ENCODE measurements at regions not wholly inside any gene's neighbourhood (a gene's known extent, or its start where the extent isn't known, plus 50 kb on each side); places are given as distances from the start of the nearest gene placed in this dataset.

DNA sequence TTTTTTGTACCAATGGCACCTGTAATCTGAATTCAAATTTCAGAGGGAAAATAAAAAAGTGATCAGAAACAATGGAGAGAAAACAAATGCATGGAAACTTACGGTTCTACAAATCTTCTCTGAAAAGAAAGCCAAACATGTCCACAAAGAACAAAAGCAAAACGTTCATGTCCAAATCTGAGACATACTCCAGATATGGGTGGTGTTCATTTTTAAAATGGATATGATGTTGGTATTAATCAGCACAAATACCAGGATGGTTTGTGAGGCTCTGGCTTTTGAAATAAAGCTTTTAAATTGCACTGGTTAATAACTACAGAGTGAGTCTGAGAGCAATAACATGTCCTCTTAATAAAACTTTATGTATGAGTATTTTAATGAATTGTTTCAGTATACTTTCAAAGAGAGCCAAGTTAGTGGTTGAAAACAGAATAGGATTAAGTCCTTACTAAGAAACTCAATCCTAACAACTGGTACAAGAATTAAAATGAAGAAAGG is 366.4 kb downstream of the INHBA start:
- no peak for DNase-seq

DNA sequence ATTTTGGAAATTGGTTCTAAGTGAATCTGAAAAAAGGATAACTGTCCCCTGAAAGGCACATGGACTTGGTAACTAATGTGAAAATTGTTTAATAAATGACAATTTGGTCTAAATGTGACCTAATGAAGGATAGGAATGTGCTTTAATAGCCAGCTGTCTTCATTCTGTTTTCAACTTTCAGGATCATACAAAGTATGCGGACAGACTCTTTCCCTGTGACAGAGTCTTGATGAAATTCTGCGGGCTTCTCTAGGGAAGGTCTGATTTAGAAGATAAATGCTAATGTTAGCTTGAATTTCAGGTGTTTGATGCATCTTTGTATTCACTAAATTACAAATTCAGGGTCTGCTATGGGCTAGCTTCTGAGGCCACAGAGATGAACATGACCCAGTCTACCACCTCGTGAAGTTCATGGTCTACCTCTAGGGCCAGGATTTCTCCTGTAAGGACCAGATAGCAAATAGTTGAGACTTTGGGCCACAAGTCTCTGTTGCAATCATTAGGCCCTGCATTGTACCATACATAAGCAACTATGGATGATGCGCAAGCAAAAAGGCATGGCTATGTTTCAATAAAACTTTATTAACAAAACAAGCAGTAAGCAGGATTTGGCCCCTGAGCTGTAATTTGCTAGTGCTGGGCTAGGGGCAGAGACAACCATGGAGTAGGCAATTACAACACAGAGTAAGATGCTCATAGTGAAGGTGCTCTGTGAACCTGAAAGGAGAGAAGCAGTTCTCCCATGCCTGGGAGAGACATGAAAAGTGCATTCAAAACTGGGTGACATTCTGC is 368.6 kb downstream of the INHBA start:
- no peak for DNase-seq

DNA sequence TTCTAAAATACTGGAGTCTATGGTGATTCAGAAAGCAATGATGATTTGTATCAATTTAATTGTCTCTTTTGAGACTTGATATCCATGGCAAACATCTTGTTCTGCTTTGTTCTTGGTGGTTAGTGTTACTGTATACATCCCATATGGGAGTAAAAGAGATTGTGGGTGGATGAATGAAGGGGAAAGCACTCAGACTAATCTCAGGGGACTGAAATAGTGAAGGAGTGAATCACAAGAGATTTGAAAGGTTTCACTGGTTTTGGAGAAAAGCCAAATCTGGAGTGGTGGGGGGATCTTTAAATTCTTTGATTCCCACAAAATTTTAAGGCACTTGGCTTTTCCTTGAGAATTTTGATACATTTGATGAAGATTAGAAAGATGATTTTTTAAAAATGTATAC is 369.4 kb downstream of the INHBA start:
- no peak for DNase-seq

DNA sequence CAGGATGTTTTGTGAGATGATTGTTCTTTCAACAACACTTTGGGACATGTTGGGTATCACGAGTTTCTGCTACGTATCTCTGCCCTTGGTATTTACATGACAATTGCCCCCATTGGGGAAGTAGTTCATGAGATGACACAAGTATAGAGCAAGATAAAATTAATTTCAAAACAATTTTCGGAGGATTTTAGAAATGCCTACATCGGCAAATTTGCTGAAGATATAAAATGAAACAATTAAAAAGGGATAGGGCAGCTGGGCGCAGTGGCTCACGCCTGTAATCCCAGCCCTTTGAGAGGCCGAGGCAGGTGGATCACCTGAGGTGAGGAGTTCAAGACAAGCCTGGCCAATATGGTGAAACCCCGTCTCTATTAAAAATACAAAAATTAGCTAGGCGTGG is 371.7 kb downstream of the INHBA start:
- no peak for DNase-seq

DNA sequence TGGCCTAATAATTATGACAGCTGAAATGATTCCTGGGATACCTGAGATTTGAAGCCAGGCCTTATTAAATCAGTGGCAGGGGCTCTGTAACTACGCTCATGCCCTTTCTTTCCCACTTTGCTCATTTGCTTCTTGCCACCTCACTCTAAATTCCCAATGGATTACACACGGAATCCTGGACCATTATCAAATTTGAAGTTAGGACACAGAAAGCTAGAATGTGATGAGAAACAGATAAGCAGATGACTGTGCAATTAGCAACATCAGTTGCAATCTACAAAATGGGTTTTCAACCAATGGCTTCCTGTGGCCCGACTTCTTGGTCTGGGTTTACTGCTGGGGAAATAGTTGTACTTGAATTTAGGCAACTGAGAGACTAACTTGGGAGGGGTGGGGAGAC is 374.3 kb downstream of the INHBA start:
- DNase-seq, result no peak

DNA sequence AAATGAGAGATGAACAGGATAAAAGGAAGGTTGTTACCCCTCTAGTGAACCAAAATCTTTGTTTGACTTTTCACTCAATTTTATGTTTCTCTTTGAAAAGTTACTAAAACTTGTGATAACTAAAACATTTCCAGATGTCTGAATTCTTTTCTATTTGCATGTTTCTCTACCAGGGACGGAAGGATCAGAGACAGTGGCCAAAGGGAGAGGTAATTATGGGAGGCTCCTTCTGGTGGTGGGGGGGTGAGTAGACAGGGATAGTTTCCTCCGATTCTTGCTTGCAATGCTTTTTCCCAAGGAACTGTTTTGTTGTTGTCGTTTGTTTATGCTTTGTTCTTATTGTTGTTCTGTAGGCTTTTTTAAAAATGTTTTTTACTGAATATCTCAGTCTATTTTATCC is 374.8 kb downstream of the INHBA start:
- no peak for DNase-seq

DNA sequence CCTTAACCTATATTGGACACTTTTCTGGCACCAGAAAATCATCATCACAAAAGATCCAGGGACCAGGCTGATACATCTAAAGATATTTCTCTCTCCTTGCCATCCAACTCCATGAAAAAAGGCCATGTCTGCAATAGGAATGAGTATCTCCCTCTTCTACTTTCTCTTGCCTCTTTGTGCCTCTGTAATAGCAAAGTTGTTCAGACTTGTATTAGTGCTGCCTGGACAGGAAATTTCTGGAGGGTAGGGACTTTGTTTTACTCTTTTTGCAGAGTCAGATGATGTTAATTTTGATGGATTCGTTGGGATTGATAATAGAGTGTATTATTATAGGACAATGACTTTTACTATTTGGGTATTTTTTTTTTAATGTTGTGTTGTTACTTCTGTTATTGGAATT is 376.3 kb downstream of the INHBA start:
- DNase-seq, result no peak

DNA sequence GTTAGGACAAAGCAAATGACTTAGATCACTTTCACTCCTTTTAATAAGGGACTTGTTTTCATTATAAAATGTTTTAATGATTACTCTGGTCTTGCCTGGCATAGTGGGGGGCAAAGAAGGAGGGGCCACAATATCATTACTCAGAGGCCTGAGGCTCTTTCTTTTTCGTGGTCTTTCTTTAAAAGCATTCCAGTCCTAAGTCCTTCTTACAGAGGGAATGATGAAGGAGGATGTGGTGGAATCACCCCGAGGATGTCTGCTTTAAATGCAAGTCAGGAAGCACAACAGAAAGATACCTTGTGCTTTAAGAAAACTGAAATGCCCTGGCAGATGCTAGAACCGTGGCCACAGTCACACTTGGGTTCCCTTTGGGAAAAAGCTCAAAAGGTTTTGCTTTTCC is 379.1 kb downstream of the INHBA start:
- DNase-seq, result no peak

DNA sequence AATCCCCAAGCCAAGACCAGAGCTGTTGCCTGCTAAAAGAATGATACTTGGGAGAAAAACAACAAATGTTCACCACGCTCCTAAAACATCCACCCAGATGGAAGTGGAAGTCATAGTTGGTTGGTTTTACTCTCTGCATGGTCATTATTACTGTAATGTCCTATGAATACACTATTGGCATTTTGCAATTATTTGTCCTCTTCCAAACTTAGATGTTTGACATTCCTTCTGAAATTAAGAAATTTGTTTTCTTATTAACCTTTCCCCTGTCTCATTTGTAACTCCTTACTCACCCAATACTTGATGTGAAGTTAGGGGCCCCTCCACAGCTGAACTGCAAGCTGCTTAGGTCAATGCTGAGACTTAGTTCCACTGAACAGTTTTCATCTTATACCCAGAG is 383.3 kb downstream of the INHBA start:
- no peak for DNase-seq

DNA sequence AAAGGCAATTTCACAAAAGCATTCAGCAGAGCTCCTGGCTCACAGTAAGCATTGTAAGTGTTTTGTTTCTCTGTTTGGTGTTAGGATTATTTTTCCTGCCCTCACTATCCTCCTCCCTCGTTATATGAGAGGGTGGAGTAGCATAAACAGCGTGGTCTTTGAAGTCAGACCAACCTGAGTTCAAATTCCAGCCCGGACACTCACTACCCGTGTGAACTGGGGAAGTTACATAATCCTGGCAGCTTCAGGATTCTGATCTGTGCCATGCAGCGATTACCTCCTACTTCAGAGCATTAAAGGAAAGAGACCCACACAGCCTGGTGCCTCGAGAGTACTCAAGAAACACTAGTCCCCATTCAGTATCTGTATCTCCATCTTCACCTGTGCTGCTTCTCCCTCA is 386.5 kb downstream of the INHBA start:
- DNase-seq, result no peak

DNA sequence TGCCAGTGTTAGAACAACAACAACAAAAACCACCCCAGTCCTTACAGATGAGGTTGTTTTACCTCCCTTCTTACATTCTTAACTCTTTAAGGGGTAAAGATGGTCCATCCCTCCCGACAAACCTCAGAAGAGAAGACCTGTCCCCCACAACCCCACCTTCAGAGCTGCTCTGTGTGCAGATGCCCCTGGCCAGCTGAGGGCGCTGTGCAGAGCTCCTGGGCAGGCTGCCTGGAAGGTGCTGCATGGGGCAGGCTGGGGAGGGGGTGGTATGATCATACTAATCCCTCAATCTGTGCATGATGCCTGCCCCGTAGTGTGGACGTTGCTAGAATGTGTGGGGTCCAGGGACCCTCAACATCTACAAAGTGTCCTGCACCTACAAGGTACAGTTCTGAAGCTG is 387.1 kb downstream of the INHBA start:
- no peak for DNase-seq

DNA sequence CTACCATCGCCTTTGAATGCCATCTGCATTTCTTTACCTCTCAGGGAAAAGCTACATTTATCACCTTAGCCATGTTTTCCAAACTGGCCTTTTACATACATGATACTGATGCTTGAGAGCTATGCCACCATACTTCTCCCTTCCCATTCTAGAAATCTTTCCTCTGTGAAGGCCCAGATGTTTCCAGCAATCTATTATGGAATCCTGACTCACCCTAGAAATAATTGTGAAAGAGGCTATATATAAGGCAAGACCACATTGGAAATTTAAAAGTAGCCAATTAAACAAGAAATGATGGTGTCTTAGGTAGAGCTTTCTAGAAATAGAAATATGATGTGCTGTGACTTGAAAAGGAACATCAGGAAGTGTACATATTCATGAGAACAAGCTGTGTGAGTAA is 389.7 kb downstream of the INHBA start:
- DNase-seq, result no peak

DNA sequence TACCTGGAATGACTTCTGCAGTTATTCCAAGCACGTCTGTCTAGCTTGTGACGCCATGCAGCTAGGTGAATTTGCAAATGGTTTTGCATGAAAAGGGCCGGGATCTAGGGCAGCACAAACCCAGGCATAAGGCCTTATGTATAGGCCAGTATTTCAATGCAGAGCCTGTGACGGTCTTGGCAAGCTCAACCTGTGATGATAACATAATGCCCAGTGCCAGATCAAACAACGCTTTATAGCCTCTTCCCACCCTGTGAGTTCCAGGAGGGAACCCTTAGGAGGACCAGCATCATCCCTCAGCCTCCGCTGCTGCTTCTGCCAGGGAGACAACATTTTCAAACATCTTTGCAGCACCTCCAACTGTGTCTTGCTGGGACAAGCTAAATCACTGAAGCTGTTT is 390.7 kb downstream of the INHBA start:
- no peak for DNase-seq

DNA sequence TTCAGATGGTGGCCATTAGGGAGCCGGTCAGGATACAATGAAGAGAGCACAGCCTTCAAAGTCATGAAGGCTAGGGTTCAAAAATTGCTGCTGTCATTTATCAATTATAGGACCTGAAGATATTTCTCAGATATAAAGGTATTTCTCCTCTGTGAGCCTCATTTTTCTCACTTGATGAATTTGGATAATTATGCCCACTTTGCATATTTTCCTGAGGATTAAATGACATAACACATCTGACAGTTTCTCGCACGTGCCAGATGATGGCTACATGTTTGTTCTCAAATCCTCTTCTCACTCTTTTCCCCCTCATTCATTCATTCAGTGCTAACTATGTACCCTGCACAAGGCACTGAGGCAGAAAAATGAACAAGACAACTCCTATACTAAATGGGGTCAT is 391.6 kb downstream of the INHBA start:
- DNase-seq, result no peak

DNA sequence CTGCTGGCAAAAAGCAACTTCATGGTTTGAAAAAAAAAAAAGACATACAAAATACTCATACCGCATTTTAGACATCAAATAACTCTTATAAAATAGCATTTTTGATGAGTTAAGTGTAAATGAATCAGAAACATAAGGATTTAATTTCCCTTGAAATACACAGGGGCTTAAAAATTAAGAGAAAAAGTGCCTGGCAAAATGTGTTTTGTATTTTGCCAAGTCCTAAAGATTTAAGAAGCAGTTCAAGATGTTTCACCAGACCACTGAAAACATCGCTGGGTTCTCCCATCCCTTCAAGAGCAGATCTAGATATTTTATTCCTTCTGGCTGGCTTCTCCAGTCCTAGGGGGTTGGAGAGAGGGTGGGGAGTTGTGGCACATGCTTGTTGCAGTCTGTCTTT is 396.4 kb downstream of the INHBA start:
- no peak for DNase-seq

DNA sequence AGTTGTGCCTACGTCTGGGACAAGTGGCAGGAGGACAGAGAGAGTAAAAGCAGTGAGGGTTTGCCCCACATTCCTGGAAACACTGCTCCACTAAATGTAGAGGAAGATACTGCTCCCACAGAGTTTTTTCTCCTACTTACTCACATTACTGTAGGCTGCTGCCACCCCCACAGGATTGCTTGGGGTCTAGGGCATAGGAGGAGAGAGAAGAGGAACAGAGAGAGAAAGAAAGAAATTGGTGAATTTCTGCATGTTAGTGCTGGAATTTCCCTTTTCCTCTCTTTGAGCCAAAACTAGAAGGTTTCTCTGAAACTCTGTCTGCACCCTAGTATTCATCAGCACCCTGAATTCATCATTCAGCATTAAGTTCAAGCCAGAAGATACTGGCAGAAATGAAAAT is 397.9 kb downstream of the INHBA start:
- DNase-seq, result no peak

DNA sequence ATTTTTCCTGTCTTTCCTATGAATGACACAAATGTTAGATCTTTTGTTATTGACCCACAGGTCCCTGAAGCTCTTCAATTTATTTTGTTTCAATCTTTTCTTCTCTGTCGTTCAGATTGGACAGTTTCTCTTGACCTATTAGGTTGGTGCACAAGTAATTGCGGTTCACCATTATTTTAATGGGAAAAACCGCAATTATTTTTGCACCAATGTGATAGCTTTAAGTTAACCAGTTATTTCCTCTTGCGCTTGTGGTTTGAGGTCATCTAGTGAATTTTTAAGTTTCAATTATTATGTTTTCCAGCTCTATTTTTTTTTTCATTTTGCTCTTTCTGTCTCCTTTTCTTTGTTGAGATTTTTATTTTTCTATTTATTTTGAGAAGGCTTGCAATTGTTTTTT is 399.2 kb downstream of the INHBA start:
- no peak for DNase-seq

DNA sequence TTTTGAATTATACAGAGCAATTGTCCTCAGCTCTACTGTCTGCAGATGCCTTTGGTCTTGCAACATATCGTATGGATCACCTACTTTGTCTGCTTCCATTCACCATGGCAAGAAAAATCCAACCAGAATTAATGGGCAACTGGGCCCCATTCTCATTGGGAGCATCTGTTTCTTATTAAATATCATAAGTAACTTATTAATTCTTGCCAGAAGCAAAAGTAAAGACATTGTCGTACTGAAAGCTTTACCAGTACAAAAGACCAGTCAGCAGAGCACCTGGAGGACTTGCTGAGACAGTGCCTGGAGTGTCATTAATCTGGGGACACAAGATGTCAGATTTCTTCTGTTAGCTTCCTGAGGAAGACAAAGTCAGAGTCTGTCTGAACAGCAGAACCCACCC is 404.5 kb downstream of the INHBA start:
- DNase-seq, result no peak

DNA sequence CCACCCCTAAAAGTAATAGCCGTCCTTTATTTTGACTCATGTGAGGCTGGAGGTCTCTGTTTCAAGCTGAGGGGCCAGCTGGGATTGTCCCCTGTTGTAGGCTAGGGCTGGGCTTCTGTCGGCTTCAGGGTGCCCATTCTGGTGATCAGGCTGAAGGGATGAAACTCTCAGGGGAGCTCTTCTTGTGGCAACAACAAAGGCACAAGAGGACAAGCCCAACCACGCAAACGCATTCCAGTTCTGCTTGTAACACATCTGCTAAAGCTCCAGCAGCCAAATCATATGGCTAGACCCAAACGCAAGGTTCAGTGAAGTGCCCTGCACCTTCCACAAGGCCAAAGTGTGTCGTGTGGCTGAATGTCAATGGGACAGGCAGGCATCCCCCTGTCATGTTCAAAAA is 405.7 kb downstream of the INHBA start:
- no peak for DNase-seq

DNA sequence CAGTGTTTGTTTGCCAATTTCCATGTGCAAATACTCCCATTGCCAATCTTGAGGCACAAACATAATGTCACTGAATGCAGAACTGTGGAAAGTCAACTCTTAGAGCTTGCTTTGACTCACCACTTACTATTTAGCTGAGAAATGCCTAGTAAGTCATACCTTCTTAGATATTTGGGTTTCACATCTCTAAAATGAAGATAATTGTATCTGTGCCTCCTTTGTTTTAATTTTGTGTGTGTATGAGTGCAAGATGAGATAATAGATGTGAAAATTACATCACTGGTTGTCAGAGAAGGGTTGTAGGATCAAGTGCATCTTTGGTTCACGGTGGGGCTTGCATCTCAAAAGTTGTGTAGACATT is 407.5 kb downstream of the INHBA start:
- DNase-seq, result no peak

DNA sequence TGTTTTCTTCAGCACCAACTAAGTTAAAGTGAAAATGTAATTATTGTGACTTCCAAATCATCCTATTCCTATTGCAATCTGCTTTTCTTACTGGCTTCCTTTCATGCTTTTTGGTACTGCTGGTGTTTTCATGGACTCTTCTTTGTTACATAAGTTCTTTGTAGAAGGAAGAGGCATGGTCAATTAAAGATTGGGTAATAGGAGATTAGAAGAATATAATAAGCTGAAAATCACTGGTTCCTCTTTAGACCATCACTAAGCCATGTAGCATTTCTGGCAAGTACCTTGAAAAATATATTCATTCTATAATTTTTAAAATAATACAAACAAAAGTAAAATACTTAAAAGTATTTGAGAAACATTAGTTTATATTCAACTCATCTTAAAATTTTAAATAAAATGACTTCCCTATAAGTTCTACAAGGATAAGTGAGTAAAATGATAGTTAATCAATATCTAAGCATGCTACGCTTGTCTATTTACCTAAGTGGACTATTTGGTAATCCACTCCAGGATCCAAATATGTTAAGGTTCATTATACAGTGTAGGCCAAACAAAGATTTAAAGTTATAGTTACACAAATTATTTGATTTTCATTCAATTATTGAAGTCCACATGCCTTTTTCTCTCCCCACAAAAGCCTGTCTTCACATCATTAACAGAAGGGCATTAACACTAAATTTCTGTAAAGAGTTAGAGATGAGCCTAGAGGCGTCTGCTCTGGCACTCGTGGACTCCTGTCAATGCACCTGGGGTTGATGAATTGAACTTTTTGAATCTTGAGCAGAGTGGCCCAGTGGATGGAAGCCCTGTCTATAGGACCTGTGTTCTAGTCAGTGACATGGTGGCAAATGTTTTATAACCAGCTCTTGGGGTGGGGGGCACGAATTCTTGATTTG is 408.1 kb downstream of the INHBA start:
- DNase-seq, result no peak

DNA sequence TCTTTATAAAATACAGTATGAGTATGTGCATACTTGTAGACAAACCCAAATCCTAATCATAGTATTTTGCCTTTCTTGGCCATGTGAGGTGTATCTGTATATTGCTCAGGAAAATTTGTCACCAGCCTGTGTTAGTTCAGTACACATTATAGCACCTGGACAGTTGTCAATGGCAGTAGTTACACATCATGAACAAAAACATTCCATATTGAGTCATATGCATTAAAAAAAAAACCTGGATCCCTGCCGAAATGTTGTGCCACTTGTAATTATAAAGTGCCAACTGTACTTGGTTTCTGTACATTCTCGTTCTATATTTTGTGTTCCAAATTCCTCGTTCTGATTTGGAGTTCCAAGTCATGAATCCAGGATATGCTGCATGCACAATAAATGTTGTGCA is 410.4 kb downstream of the INHBA start:
- no peak for DNase-seq

DNA sequence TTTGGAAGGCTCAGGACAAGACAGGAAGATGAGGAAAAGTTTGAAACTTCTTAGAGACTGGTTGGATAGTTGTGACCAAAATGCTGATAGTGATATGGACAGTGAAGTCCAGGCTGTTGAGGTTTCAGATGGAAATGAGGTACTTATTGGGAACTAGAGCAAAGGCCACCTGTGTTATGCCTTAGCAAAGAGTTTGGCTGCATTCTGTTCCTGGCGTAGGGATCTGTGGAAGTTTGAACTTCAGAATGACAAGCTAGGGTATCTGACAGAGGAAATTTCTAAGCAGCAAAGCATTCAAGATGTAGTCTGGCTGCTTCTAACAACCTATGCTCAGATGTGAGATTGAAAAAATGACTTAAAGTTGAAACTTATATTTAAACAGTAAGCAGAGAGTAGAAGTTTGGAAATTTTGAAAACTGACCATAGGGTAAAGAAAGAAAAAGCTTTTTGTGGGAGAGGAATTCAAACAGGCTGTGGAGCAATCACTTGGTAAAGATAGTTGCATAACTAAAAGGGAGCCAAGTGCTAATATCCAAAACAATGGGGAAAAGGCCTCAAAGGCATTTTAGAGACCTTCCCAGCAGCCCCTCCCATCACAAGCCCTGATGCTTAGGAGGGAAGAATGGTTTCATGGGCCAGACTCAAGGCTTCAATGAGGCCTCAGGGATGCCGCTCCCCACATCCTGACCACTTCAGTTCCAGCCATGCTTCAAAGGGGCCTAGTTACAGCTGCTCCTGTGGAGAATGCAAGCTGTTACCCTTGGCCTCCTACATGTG is 415.1 kb downstream of the INHBA start:
- DNase-seq, result no peak

DNA sequence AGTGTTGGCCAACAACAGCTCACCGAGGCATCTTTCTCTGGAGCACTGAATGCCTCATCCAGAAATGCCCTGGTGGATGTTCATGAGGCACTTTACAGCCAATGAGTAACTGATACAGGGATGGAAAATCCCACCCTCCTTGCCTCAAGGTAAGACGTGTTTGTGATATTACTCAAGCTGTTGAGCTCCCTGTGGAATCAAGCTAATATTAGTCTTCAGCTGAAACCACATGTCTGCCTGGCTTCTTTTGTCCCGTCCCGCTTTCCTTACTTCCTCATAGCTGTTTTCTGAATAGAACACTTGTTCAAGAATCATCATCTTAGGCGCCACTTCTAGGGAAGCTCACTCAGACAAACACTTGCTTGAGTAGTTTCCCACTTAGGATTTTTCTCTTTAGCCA is 422.4 kb downstream of the INHBA start:
- DNase-seq, result no peak

Measured in retina (tissue), 1 donor.